RWPE1 (cell line): ENCODE measurements at regions not wholly inside any gene's neighbourhood (a gene's known extent, or its start where the extent isn't known, plus 50 kb on each side); places are given as distances from the start of the nearest gene placed in this dataset.

ENCODE experiments used
- CTCF ChIA-PET: fragments of 350-600 bp; sonication (Branson Sonifier 250); formaldehyde crosslinking; extraction: SDS; loops from one replicate; lab custom pipeline; 2021; lab: Yijun Ruan, JAX
- POLR2A ChIA-PET: fragments of 400-600 bp; formaldehyde crosslinking; extraction: SDS; loops from one replicate; lab custom pipeline; 2020; ENCODE audit warnings: antibody characterized with exemption; ENCODE audit not compliant: low non-redundant PET; lab: Yijun Ruan, JAX
- DNase-seq: peaks from one replicate; pipeline ENCODE4 v3.0.0; 2012; ENCODE audit warnings: low spot score
- H3K27ac ChIP-seq: fragments of 450-650 bp; 2 replicates; pipeline ENCODE4 v1.5.1; 2017
- TF ChIP-seq, protein P1 (sequence below): fragments of 450-650 bp; conservative IDR thresholded peaks from 2 replicates; pipeline ENCODE4 v1.5.1; 2017; ENCODE audit warnings: low read depth, mild to moderate bottlenecking

DNA sequence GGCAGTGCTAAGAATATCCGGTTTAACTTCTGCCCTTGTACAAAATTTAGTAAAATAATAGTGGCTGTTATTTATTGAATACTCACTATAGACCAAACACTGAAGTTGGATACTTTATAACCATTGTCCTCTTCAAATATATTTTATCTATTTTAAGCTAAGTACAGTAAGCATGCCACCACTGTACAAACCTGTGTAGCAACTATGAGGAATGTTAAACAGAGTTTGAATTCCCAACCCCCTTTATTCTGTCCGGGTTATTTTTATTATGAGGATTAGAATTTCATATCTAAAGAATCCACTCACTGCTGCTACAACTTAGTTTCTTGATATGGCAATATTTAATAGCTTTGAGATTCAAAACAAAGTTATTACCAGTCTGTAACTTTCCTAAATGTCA, 203.5 kb upstream of the RBMS3 start:
- TF ChIP-seq, protein P1, sequence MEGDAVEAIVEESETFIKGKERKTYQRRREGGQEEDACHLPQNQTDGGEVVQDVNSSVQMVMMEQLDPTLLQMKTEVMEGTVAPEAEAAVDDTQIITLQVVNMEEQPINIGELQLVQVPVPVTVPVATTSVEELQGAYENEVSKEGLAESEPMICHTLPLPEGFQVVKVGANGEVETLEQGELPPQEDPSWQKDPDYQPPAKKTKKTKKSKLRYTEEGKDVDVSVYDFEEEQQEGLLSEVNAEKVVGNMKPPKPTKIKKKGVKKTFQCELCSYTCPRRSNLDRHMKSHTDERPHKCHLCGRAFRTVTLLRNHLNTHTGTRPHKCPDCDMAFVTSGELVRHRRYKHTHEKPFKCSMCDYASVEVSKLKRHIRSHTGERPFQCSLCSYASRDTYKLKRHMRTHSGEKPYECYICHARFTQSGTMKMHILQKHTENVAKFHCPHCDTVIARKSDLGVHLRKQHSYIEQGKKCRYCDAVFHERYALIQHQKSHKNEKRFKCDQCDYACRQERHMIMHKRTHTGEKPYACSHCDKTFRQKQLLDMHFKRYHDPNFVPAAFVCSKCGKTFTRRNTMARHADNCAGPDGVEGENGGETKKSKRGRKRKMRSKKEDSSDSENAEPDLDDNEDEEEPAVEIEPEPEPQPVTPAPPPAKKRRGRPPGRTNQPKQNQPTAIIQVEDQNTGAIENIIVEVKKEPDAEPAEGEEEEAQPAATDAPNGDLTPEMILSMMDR = no peak
- ChIA-PET CTCF (no interaction called here), POLR2A (no interaction called here)
- DNase-seq = no peak
- H3K27ac ChIP-seq = no peak overlapping the region

DNA sequence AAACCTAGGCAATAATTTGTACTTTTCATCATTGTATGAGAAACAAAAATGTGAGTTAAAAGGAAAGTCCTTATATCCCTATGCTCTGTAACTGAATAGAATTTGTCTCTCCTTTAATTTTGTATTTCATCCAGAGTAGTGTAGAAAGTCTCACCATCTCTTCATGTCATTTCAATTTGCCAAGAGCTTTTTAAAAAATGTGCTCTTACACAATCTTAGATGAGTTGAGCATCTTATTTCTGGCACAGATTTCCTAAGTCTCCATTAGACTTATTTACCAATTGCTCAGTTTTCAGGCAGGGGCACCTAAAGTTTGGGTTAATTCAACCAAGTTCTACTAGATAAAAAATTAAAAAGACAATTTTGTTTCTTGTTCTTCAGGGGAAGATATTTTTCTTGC, 201.5 kb upstream of the RBMS3 start:
- POLR2A ChIA-PET = no interaction called here
- TF ChIP-seq, protein P1 = no peak

DNA sequence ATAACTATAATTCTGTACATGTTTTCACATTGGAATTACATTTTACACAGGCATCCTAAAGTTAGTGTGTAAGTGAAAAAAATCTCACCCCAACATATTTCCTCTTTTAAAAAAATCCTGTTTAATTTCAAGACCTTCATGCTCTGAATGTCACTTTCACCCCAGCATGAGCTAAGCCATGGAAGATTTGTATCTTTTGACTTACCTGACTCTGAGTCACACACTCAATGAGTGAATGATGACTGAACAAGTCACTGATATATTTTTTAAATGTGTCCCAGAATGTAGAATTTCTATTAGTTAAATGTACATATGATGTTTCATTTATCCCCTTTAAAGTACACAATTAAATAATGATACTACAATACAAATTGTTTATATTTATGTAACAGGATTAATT, 199.9 kb upstream of the RBMS3 start:
- DNase-seq = no peak
- TF ChIP-seq, protein P1 = no peak
- CTCF ChIA-PET = no interaction called here
- no peak overlapping the region for H3K27ac ChIP-seq
- POLR2A ChIA-PET = no interaction called here

More for the DNA sequence above, 201.5 kb upstream of the RBMS3 start:
- no peak overlapping the region for H3K27ac ChIP-seq
- DNase-seq = no peak
- CTCF ChIA-PET = no interaction called here

DNA sequence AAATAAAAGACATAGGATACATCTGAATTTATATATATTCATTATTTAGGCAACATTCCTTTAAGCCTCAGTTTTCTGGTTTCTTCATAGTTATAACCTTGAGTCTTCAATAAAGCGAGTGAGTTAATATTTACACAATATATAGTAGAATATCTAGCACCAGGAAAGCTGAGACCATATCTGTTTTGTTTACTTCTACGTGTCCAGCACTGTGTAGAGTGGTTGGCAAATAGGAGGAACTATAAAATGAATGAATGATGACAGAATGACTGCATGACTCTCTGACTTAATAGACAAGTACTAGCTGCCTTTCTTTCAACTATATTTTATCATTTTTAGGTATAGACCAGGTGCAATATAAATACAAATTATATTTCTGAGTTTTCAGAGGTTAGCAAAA, 197.8 kb upstream of the RBMS3 start:
- ChIA-PET CTCF (no interaction called here), POLR2A (no interaction called here)
- no peak for DNase-seq
- TF ChIP-seq, protein P1 = no peak
- H3K27ac ChIP-seq = no peak overlapping the region

DNA sequence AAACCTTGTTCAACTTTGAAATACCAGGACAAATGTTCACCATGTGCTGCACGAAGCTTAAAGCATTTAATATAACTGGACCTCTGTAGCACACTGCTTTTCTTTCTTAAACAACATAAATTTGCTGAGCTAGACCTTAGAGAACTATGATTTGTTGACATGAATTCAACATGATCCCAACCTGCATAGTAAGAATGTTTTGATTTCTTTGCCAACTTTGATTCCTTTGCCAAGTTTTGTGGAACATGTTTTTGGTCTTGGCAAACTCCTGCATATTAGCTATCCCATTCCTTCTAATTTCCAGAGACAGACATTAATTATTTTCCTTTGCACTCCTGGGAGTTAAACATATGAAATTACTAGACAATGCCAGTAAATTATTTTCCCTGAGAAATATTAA, 197.2 kb upstream of the RBMS3 start:
- ChIA-PET CTCF (no interaction called here), POLR2A (no interaction called here)
- no peak for DNase-seq

DNA sequence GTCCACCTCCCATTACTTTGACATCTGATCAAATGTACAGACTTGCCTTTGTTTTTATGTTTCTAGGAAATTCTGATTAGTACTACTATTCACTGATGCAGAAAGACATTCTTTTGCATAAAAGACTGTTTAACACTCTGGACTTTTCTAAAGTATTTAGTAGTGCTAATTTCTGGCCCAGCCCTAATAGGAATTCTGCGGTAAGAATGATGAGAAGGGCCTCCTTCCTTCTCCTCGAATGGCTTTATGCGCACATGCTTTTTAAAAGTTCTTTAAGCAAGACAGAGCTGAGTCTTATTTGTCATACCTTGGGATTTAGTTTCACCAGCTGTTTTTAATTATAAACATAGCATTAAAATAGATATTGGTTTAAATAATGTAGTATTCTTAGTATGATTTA, 192.3 kb upstream of the RBMS3 start:
- ChIA-PET CTCF (no interaction called here), POLR2A (no interaction called here)
- TF ChIP-seq, protein P1 = no peak
- H3K27ac ChIP-seq = no peak overlapping the region
- no peak for DNase-seq

More for the DNA sequence above, 197.2 kb upstream of the RBMS3 start:
- TF ChIP-seq, protein P1 = no peak
- H3K27ac ChIP-seq = no peak overlapping the region
